GM13977 (cell line): ENCODE measurements at regions not wholly inside any gene's neighbourhood (a gene's known extent, or its start where the extent isn't known, plus 50 kb on each side); places are given as distances from the start of the nearest gene placed in this dataset.

Experiments
- DNase-seq: peaks from one replicate; pipeline ENCODE4 v3.0.0; 2012; ENCODE audit warnings: low spot score
- in situ Hi-C: fragments of 300-500 bp; cut with MboI; formaldehyde crosslinking; loops from one replicate; pipeline ENCODE4 v1.12.0; 2022; ENCODE audit warnings: low sequenced_read_pairs, low pct_unique_long_range_greater_than_20kb, mixed read lengths, inconsistent platforms; ENCODE audit not compliant: unreplicated experiment
- TF ChIP-seq, protein P1 (sequence below): IDR thresholded peaks from 2 replicates; pipeline ENCODE4 v1.5.1; 2012; ENCODE audit warnings: mild to moderate bottlenecking, control low read depth; ENCODE audit not compliant: insufficient read depth; ENCODE audit errors: extremely low read depth, missing control alignments

DNA sequence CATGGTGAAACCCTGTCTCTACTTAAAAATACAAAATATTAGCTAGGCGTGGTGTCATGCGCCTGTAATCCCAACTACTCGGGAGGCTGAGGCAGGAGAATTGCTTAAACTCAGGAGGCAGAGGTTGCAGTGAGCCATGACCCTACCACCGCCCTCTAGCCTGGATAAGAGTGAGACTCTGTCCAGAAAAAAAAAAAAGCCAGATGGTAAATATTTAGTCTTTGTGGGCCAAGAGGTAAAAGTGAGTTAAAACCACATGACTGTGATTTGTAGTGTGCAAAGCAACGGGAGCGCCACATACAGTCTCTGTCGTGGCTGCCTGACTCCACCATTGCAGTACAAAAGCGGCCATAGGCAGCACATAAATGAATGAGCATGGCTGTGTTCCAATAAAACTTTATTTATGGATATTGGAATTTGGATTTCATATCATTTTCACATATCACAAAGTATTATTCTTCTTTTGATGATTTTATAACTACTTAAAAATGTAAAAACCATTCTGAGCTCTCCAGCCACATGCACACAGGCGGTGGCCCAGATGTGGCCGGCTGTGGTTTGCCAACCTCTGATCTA, 51.8 kb upstream of the CASZ1 start:
- DNase-seq = no peak
- in situ Hi-C loops = no loop called here
- TF ChIP-seq, protein P1, sequence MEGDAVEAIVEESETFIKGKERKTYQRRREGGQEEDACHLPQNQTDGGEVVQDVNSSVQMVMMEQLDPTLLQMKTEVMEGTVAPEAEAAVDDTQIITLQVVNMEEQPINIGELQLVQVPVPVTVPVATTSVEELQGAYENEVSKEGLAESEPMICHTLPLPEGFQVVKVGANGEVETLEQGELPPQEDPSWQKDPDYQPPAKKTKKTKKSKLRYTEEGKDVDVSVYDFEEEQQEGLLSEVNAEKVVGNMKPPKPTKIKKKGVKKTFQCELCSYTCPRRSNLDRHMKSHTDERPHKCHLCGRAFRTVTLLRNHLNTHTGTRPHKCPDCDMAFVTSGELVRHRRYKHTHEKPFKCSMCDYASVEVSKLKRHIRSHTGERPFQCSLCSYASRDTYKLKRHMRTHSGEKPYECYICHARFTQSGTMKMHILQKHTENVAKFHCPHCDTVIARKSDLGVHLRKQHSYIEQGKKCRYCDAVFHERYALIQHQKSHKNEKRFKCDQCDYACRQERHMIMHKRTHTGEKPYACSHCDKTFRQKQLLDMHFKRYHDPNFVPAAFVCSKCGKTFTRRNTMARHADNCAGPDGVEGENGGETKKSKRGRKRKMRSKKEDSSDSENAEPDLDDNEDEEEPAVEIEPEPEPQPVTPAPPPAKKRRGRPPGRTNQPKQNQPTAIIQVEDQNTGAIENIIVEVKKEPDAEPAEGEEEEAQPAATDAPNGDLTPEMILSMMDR = no peak

DNA sequence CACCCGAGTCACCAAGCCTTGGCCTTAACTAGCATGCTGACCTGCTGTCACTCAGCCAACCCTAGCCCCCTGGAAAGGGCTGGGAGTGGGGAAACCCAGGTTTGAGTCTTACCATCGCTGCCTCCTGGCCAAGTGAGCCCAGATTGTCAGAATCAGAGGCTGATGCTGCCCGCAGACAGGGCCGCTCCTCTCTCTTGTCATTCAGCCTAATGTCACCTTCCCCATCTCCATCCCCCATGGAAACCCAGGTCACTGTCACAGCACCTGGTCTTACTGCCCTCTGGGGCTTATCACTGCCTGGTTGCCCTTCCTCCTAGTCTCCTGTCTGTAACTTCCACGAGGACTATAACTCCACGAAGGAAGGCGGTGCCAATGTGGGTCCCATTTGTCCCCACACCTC, 53.6 kb upstream of the CASZ1 start:
- in situ Hi-C loops = no loop called here
- DNase-seq = no peak
- TF ChIP-seq, protein P1 = no peak

DNA sequence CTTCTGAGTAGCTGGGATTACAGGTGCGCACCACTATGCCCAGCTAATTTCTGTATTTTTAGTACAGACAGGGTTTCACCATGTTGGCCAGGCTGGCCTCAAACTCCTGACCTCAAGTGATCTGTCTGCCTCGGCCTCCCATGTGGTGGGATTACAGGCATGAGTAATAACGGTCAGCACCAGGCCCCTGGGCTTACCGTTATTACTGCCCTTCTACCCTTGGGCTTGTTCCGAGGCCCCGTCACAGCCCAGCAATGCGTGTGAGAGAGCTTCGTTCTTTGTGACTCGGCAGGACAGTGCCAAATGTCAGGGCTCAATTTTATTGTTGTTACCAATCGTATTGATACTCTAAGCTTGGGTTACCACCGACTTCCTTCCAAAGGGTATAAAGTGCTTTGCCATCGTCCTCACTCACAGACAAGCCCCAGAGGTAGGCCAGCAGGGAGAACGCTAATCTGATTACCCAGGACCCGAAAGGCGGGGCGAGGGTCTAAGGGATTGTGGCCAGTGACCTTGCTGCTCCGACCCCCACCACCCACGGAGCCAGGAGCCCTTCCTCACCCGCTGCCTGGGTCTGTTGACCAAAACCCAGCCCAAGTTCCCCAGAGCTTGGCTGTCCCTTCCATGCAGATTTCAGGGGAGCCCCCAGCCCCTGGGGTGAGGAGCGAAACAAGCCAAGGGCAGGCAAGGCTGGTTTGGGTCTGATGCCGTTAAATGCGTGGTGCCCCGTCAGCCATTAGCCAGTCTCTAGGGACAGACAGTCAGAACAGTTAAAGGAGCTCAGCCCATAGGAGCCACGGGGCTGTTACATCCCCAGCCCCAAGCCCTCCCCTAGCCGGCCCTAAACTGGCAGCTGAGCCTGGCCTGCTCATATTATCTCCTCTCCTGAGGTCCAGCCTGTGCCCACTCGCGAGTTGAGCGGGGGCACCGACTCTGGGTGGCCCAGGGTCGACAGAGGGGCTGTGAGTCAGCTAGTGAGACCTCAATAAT, 54.9 kb upstream of the CASZ1 start:
- no peak for DNase-seq
- TF ChIP-seq, protein P1 = no peak
- in situ Hi-C loops = no loop called here

DNA sequence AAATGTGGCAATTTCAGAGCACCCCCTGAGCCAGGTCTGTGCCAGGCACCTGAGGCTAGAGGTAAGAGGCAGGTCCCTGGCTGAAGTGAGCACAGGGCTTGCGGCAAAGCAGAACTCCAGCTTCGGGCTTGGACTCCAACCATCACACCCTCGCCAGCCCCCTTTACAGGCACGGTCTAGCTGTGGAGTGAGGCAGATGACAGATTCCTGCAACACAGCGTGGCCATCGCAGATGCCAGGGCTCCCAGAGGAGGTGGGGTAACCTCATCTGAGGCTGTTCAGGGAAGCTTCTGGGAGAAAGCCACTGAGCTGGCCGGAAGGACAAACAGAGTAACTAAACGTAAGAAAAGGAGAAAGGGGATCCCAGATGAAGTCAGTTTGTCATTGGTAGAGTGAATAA, 55.6 kb upstream of the CASZ1 start:
- TF ChIP-seq, protein P1 = no peak
- DNase-seq = no peak
- in situ Hi-C loops = no loop called here

DNA sequence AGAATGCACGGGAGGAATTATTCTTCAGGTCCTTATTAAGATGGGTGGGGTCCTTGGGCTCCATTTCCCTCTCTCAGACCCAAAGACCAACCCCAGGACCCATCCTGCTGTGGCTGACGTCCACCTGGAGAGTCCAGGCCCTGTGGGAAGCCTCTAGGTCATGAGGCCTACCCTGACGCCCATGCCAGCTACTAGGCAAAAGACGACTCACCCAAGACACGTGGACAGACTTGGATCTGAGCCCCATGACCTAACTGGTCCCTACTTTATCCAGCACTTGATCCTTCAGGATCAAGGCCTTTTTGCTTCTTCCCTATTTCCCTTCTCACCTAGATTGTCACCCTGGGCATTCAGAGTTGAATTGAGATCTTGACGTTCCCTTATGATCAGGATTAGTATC, 56.0 kb upstream of the CASZ1 start:
- in situ Hi-C loops = no loop called here
- TF ChIP-seq, protein P1 = no peak

DNA sequence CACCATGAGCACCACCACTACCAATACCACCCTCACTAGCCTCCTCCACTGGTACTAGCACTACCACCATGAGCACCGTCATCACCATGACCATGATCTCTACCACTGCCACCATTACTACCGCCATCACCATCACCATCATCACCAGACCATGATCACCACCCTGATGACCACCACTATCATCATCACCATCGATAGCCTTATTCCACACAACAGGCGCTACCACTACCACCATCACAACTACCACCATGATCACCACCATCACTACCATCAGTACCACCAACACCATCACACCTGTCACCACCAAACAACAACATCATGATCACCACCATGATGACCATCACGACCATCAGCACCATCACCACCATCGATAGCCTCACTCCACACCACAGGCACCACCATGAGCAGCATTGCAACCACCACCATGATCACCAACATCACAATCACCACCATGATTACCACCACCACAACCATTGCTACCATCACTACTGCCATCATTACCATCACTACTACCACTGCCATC, 56.6 kb upstream of the CASZ1 start:
- TF ChIP-seq, protein P1 = no peak
- in situ Hi-C loops = no loop called here
- DNase-seq = no peak

More for the DNA sequence above, 56.0 kb upstream of the CASZ1 start:
- no peak for DNase-seq
